ENCODE measurements at regions not wholly inside any gene's neighbourhood (a gene's known extent, or its start where the extent isn't known, plus 50 kb on each side); places are given as distances from the start of the nearest gene placed in this dataset.

DNA sequence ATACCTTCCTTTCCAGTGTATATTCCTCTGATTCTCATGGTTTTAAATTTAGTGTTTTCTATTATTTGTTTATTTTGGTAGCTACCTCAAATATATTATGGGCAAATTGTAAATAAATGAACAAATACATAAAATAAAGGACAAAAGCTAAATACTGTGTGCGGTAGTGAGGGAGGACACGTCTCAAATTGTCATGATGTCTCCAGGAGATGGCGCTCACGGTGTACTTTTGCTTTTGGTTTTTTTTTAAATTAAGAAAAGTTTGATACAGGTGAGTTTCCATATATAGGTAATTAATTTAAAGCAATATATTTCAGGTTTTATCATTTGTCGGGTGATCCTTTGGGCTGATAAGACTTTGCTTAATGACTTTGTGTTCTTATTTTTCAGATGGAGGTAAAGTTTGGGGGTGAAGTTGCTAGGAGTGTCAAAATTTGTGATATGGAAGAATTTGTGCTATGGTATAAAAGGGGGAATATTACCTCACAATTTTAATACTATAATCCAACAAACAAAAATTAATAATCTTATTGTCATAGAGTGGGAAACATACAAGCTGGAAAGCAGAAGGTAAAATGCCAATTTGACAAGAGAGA is 68.4 kb upstream of the TMEM229A start:
- TF ChIP-seq CTCF (IDR thresholded peaks at IDR 0.05) (no peak), POLR2AphosphoS5 (IDR thresholded peaks at IDR 0.05; ENCODE audit: insufficient read depth in 1 of 2, low read depth in 1 of 2) (no peak)

Data from vagina (tissue), 2 donors.